ENCODE measurements at regions not wholly inside any gene's neighbourhood (a gene's known extent, or its start where the extent isn't known, plus 50 kb on each side); places are given as distances from the start of the nearest gene placed in this dataset.
"Not testable (repeated sequence)": the region's sequence is repeated elsewhere in the genome, so short reads cannot be mapped to it uniquely, and the experiment has no call there.

DNA sequence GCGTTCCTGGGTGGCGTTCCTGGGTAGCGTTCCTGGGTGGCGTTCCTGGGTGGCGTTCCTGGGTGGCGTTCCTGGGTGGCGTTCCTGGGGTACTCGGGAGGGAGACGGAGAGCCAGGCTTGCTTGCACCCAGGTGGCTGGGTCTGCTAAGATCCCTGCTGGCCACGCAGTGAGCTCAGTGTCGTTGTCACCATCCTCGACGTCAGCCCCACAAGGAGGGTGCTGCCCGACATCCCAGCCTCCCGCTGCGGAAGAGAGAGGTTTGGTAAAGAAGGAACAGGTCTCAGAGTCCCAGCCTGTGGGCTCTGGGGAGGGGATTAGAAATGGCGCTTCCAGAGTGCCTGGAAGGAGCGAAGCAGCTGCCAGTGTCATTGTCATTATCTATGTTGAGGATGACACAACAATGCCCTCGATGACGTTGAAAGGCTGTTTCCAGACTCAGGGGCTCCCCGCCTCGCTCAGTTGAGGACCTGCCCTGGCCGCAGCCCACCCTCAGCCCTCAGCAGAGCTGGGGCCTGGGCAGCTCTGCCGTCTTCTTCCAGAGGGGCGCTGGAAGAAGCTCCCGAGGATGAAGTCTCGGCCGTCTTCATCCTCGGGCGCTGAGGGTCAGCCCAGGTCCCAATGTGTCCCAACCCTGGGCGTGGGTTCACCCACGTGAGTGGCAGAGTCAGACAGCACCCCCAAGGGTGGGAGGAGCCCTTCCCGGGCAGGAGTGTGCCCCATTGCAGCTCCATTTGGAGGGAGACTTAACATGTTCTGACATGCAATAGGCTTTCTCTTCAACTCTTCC, 328.8 kb downstream of the ADGRD1 start:
- no peaks in the 10 kb centered on the region for H3K27me3 ChIP-seq (ENCODE audit: insufficient read depth, poor library complexity, severe bottlenecking)
- H3K4me3 ChIP-seq (replicated peaks; ENCODE audit: insufficient read depth, low read length): no peak overlapping the region
- TF ChIP-seq POLR2AphosphoS5 (IDR thresholded peaks at IDR 0.05; ENCODE audit: low read depth): no peak
- TF ChIP-seq SPI1 (IDR thresholded peaks at IDR 0.05; ENCODE audit: borderline replicate concordance, low read depth): no peak
- no peak for TF ChIP-seq CTCF (IDR thresholded peaks at IDR 0.05; ENCODE audit: insufficient read depth, low read length)
- TF ChIP-seq REST (IDR thresholded peaks at IDR 0.05; ENCODE audit: insufficient replicate concordance, low read depth): no peak
- no peak for TF ChIP-seq GABPA (IDR thresholded peaks at IDR 0.05; ENCODE audit: low read depth)
- DNase-seq (ENCODE audit: low read depth in 1 of 2, low spot score in 1 of 2): no peak
- H3K27ac ChIP-seq (replicated peaks): no peak overlapping the region

DNA sequence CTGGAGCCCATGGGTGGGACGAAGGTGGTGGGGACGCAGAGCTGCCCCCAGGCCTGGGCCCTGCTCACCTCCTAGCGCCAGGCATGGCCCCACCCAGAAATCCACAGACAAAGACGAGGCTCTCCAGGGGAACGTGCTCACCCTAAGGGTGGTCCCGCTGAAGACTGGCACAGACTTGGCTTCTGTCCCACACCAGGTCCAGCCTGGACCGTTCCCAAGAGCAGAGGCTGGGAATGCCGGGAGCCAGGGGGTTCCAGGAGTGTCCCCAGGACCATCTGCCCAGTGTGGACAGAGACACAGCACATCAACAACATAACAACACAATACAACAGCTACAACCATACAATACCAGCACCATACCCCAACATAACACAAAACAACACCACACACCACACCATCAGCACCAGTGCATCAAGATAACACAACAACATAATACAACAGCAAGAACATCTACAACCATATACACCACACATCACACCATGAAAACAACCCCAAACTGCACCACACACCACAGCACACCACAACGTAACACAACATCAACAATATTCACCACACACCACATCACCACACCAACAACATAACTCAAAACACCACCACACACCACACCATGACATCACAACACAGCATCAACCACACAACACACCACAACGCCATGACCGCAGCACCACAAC, 329.6 kb downstream of the ADGRD1 start:
- no peak overlapping the region for H3K27ac ChIP-seq (replicated peaks)
- TF ChIP-seq CTCF (IDR thresholded peaks at IDR 0.05; ENCODE audit: insufficient read depth, low read length): no peak
- no peak overlapping the region for H3K4me3 ChIP-seq (replicated peaks; ENCODE audit: insufficient read depth, low read length)
- H3K27me3 ChIP-seq (ENCODE audit: insufficient read depth, poor library complexity, severe bottlenecking): no peaks in the 10 kb centered on the region
- no peak for DNase-seq (ENCODE audit: low read depth in 1 of 2, low spot score in 1 of 2)

GRCh38 chr12:131283862-131284825, 330.4 kb downstream of the ADGRD1 start:
- not testable (repeated sequence) for H3K4me3 ChIP-seq (replicated peaks; ENCODE audit: insufficient read depth, low read length); H3K27ac ChIP-seq (replicated peaks); DNase-seq (ENCODE audit: low read depth in 1 of 2, low spot score in 1 of 2); H3K27me3 ChIP-seq (ENCODE audit: insufficient read depth, poor library complexity, severe bottlenecking)

DNA sequence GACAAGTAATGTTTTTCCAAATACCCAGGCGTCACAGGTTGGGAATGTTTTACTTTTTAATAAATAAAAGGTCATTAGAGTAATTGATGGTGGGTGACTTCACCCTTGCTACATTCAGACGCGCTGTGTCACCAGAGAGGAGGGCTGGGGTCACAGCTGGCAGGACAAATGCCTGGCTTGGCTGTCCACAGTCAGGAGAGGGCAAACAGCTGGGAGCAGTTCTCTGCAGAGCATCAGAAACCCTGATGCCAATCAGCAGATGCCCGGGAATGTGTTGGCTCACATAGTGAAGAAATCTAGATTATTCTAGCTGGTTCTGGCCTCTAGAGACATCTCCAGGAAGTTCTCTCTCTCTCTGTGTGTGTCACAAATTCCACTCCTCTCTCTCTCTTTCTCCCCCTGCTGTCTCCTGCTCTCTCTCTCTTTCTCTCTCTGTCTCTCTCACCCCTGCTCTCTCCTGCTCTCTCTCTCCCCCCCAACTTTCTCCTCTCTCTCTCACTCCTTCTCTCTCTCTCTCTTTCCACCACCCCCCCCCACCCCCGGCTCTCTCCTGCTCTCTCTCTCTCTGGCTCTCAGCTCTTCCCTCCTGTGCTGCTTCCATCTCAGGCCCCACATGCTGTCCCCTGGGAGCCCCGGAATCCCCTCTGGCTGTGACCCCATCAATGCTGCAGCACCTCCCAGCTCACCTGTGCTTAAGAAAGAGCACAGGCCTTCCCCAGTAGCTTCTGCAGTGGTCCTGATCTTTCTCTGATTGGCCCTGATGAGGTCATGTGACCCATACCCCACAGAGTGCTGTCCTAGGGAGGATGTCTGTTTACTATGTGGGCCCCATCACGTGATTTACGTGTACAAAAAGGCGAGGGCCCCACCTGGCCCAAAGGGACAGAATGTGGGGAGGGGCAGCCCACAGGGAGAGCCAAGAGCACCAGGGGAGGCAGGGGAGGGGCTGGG, 331.5 kb downstream of the ADGRD1 start:
- H3K4me3 ChIP-seq (replicated peaks; ENCODE audit: insufficient read depth, low read length); DNase-seq (ENCODE audit: low read depth in 1 of 2, low spot score in 1 of 2); H3K27ac ChIP-seq (replicated peaks); H3K27me3 ChIP-seq (ENCODE audit: insufficient read depth, poor library complexity, severe bottlenecking): not testable (repeated sequence)

DNA sequence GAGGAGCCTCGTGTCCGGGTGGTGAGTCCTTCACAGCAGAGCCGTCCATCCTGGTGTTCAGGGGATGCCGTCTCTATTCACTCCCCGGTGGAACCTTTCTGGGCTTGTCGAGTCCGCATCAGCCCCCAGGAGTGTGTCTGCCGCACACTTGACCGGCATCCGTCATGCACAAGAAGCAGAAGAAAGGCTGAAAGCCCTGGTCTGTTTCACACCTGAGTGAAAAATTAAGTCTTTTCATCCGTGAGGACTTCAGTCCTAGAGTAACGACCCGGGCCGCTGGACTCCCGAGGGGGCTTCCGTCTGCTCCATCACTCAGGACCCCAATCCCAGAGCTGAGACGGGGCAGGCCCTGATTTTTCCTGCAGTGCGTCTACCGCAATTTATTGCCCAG, 332.2 kb downstream of the ADGRD1 start:
- H3K27me3 ChIP-seq (ENCODE audit: insufficient read depth, poor library complexity, severe bottlenecking); H3K4me3 ChIP-seq (replicated peaks; ENCODE audit: insufficient read depth, low read length); H3K27ac ChIP-seq (replicated peaks); DNase-seq (ENCODE audit: low read depth in 1 of 2, low spot score in 1 of 2): not testable (repeated sequence)

DNA sequence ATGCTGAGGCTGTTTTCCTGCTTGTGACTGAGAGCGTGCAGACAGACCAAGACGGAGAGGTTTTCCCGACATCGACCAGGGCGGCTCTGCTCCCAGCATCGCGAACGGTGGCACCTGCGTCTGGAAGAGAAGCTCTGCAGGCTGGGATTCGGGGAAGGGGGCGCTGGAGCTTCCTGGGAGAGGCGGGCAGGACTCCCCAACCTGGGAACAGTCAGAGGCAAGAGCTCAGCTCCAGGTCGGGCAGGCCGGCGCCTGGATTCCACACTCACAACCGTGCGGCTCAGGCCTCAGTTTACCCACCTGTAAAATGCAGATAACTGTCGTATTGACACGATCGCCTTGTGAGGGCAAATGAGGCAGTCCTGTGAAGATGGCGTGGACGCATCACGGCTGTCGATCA, 332.6 kb downstream of the ADGRD1 start:
- H3K27me3 ChIP-seq (ENCODE audit: insufficient read depth, poor library complexity, severe bottlenecking); H3K4me3 ChIP-seq (replicated peaks; ENCODE audit: insufficient read depth, low read length); H3K27ac ChIP-seq (replicated peaks); DNase-seq (ENCODE audit: low read depth in 1 of 2, low spot score in 1 of 2): not testable (repeated sequence)
